HG03469 (cell line): ENCODE measurements at regions not wholly inside any gene's neighbourhood (a gene's known extent, or its start where the extent isn't known, plus 50 kb on each side); places are given as distances from the start of the nearest gene placed in this dataset.
"Not testable (repeated sequence)": the region's sequence is repeated elsewhere in the genome, so short reads cannot be mapped to it uniquely, and the experiment has no call there.

ENCODE experiments used
- ATAC-seq: cut with Tn5 transposase; IDR thresholded peaks from one replicate; pipeline ENCODE4 v1.9.1; 2021; ENCODE audit warnings: mild to moderate bottlenecking, moderate library complexity, moderate number of reproducible peaks; ENCODE audit not compliant: unreplicated experiment

- no peak for ATAC-seq
These were observed 333.6 kb downstream of the GPD2 start for GRCh38 chr2:156769802-156770201.

GRCh38 chr2:156778916-156779315 lies 342.7 kb downstream of the GPD2 start:
- ATAC-seq: no peak

GRCh38 chr2:156779416-156780120 lies 343.4 kb downstream of the GPD2 start:
- no peak for ATAC-seq

GRCh38 chr2:156781677-156782076 lies 345.5 kb downstream of the GPD2 start:
- ATAC-seq: not testable (repeated sequence)

GRCh38 chr2:156784020-156784701 lies 348.0 kb downstream of the GPD2 start:
- no peak for ATAC-seq

- ATAC-seq: no peak
These were observed 351.3 kb downstream of the GPD2 start for GRCh38 chr2:156787517-156787916.

GRCh38 chr2:156790343-156791037 lies 354.3 kb downstream of the GPD2 start:
- ATAC-seq: no peak

- ATAC-seq: no peak
These were observed 356.2 kb downstream of the GPD2 start for GRCh38 chr2:156792242-156792840.

GRCh38 chr2:156797832-156798231 lies 361.7 kb downstream of the GPD2 start:
- no peak for ATAC-seq

- no peak for ATAC-seq
These were observed 364.0 kb downstream of the GPD2 start for GRCh38 chr2:156800065-156800653.

GRCh38 chr2:156800781-156801361 lies 364.7 kb downstream of the GPD2 start:
- no peak for ATAC-seq

- ATAC-seq: no peak
These were observed 367.1 kb downstream of the GPD2 start for GRCh38 chr2:156803243-156803642.

GRCh38 chr2:156803967-156804366 lies 367.8 kb downstream of the GPD2 start:
- no peak for ATAC-seq

GRCh38 chr2:156810094-156810493 lies 373.9 kb downstream of the GPD2 start:
- ATAC-seq: no peak

GRCh38 chr2:156812496-156812895 lies 376.3 kb downstream of the GPD2 start:
- no peak for ATAC-seq

GRCh38 chr2:156817430-156817829 lies 381.3 kb downstream of the GPD2 start:
- ATAC-seq: no peak

GRCh38 chr2:156818221-156818620 lies 382.0 kb downstream of the GPD2 start:
- ATAC-seq: no peak

- no peak for ATAC-seq
These were observed 382.8 kb downstream of the GPD2 start for GRCh38 chr2:156818944-156819343.

GRCh38 chr2:156826341-156826933 lies 390.3 kb downstream of the GPD2 start:
- ATAC-seq: no peak

- ATAC-seq: no peak
These were observed 398.3 kb downstream of the GPD2 start for GRCh38 chr2:156834431-156834830.
